Neural progenitor cell (in vitro differentiated cells): ENCODE measurements at regions not wholly inside any gene's neighbourhood (a gene's known extent, or its start where the extent isn't known, plus 50 kb on each side); places are given as distances from the start of the nearest gene placed in this dataset.

Experiments
- DNase-seq: peaks from one replicate; pipeline ENCODE4 v3.0.0-alpha.2; 2016; ENCODE audit warnings: low spot score
- H2AFZ ChIP-seq: fragments of 200-600 bp; sonication (generic); replicated peaks from 2 replicates; pipeline ENCODE4 v1.6.1; 2016; ENCODE audit warnings: antibody characterized with exemption
- H3F3A ChIP-seq: fragments of 200-600 bp; sonication (generic); 2 replicates; pipeline ENCODE4 v1.6.1; 2016; ENCODE audit warnings: antibody characterized with exemption, low read depth
- H3K27ac ChIP-seq: fragments of 200-600 bp; sonication (generic); 2 replicates; pipeline ENCODE4 v1.5.1; 2016; ENCODE audit warnings: mild to moderate bottlenecking
- H3K27me3 ChIP-seq: fragments of 200-600 bp; sonication (generic); 2 replicates; pipeline ENCODE4 v1.6.1; 2016; ENCODE audit warnings: mild to moderate bottlenecking, moderate library complexity
- H3K36me3 ChIP-seq: fragments of 200-600 bp; sonication (generic); 2 replicates; pipeline ENCODE4 v1.5.1; 2016
- H3K4me1 ChIP-seq: fragments of 200-600 bp; sonication (generic); 2 replicates; pipeline ENCODE4 v1.6.1; 2016; ENCODE audit warnings: mixed run types
- H3K4me2 ChIP-seq: fragments of 200-600 bp; sonication (generic); 2 replicates; pipeline ENCODE4 v1.6.1; 2016
- H3K4me3 ChIP-seq: fragments of 200-600 bp; sonication (generic); 2 replicates; pipeline ENCODE4 v1.5.1; 2016
- H3K79me2 ChIP-seq: fragments of 200-600 bp; sonication (generic); 2 replicates; pipeline ENCODE4 v1.6.1; 2016; ENCODE audit warnings: low read depth
- H3K9ac ChIP-seq: fragments of 200-600 bp; sonication (generic); 2 replicates; pipeline ENCODE4 v1.6.1; 2016
- H3K9me3 ChIP-seq: fragments of 200-600 bp; sonication (generic); 2 replicates; pipeline ENCODE4 v1.5.1; 2016; ENCODE audit warnings: low read depth
- H4K20me1 ChIP-seq: fragments of 200-600 bp; sonication (generic); 2 replicates; pipeline ENCODE4 v1.6.1; 2016; ENCODE audit warnings: low read depth
- H3K27ac Mint-ChIP-seq: 3 replicates; pipeline ENCODE4 v1.8.0; 2021; ENCODE audit warnings: mixed read lengths
- H3K27me3 Mint-ChIP-seq: 2 replicates; pipeline ENCODE4 v1.8.0; 2022; ENCODE audit warnings: low read depth, mild to moderate bottlenecking, inconsistent platforms, moderate library complexity, mixed read lengths; ENCODE audit not compliant: insufficient read depth
- H3K36me3 Mint-ChIP-seq: 3 replicates; pipeline ENCODE4 v1.8.0; 2021; ENCODE audit warnings: mixed read lengths
- H3K4me1 Mint-ChIP-seq: 3 replicates; pipeline ENCODE4 v1.8.0; 2021; ENCODE audit warnings: mixed read lengths
- H3K4me3 Mint-ChIP-seq: 3 replicates; pipeline ENCODE4 v1.8.0; 2021; ENCODE audit warnings: mild to moderate bottlenecking, moderate library complexity, mixed read lengths
- H3K9me3 Mint-ChIP-seq: 3 replicates; pipeline ENCODE4 v1.8.0; 2020; ENCODE audit warnings: mixed read lengths
- EZH2 ChIP-seq: fragments of 200-600 bp; sonication (generic); IDR thresholded peaks from 2 replicates; pipeline ENCODE4 v1.6.1; 2017; ENCODE audit warnings: antibody characterized with exemption, mild to moderate bottlenecking, moderate library complexity
- EZH2phosphoT487 ChIP-seq: fragments of 200-600 bp; sonication (generic); IDR thresholded peaks from 2 replicates; pipeline ENCODE4 v1.6.1; 2017; ENCODE audit warnings: antibody characterized with exemption
- TF ChIP-seq, protein P1 (sequence below): fragments of 200-600 bp; sonication (generic); IDR thresholded peaks from 2 replicates; pipeline ENCODE4 v1.5.1; 2017; ENCODE audit warnings: antibody characterized with exemption, mild to moderate bottlenecking

DNA sequence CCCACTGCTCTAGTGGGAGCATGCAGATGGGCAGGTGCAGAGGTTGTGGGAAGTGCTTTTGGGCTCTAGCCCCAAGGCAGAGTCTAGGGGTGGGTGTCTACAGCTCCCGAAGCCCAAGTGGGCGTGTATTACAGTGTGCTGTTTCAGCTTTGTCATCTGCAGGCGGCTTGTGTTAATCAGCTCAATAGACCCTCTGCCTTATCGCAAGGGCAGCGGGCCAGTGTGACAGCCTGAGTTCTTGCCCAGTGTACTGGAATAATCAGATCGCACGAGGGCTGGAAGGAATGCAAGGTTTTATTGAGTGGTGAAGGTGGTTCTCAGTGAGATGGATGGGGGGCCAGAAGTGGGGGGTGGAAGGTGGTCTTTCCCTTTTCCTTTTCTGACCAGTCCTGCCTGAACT is 529.4 kb upstream of the AMOT start:
- H3K27me3 ChIP-seq: no peaks in the 10 kb centered on the region
- no peak overlapping the region for H3K4me3 Mint-ChIP-seq
- no peak overlapping the region for H2AFZ ChIP-seq
- H3F3A ChIP-seq: peaks cover 16% of the 10 kb centered on the region
- no peaks in the 10 kb centered on the region for H3K79me2 ChIP-seq
- H3K4me2 ChIP-seq: peak overlapping the region; percentile 66
- no peaks in the 10 kb centered on the region for H4K20me1 ChIP-seq
- peak overlapping the region; percentile 3 for H3K27ac Mint-ChIP-seq
- H3K36me3 ChIP-seq: no peaks in the 10 kb centered on the region
- H3K9me3 ChIP-seq: no peaks in the 10 kb centered on the region
- TF ChIP-seq EZH2phosphoT487 (no peak), EZH2 (no peak)
- TF ChIP-seq, protein P1, sequence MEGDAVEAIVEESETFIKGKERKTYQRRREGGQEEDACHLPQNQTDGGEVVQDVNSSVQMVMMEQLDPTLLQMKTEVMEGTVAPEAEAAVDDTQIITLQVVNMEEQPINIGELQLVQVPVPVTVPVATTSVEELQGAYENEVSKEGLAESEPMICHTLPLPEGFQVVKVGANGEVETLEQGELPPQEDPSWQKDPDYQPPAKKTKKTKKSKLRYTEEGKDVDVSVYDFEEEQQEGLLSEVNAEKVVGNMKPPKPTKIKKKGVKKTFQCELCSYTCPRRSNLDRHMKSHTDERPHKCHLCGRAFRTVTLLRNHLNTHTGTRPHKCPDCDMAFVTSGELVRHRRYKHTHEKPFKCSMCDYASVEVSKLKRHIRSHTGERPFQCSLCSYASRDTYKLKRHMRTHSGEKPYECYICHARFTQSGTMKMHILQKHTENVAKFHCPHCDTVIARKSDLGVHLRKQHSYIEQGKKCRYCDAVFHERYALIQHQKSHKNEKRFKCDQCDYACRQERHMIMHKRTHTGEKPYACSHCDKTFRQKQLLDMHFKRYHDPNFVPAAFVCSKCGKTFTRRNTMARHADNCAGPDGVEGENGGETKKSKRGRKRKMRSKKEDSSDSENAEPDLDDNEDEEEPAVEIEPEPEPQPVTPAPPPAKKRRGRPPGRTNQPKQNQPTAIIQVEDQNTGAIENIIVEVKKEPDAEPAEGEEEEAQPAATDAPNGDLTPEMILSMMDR: no peak
- no peaks in the 10 kb centered on the region for H3K9me3 Mint-ChIP-seq
- no peak overlapping the region for H3K9ac ChIP-seq
- H3K36me3 Mint-ChIP-seq: no peaks in the 10 kb centered on the region
- peaks cover 23% of the 10 kb centered on the region for H3K4me1 ChIP-seq
- peaks cover 15% of the 10 kb centered on the region for H3K4me1 Mint-ChIP-seq
- peak overlapping the region; percentile 54 for H3K27ac ChIP-seq
- DNase-seq: peak; percentile 89
- peak overlapping the region; percentile 29 for H3K4me3 ChIP-seq
- no peaks in the 10 kb centered on the region for H3K27me3 Mint-ChIP-seq

GRCh38 chrX:113369056-113369455 is 528.4 kb upstream of the AMOT start:
- Histone ChIP-seq H3F3A (peaks cover 16% of the 10 kb centered on the region), H3K9me3 (no peaks in the 10 kb centered on the region), H3K4me3 (no peak overlapping the region), H3K79me2 (no peaks in the 10 kb centered on the region), H3K36me3 (no peaks in the 10 kb centered on the region), H2AFZ (no peak overlapping the region), H3K9ac (no peak overlapping the region), H4K20me1 (no peaks in the 10 kb centered on the region), H3K4me2 (peak overlapping the region; percentile 66), H3K27ac (peak overlapping the region; percentile 36), H3K4me1 (peaks cover 23% of the 10 kb centered on the region), H3K27me3 (no peaks in the 10 kb centered on the region)
- H3K36me3 Mint-ChIP-seq: no peaks in the 10 kb centered on the region
- H3K9me3 Mint-ChIP-seq: no peaks in the 10 kb centered on the region
- TF ChIP-seq EZH2phosphoT487 (no peak), EZH2 (no peak)
- TF ChIP-seq, protein P1: no peak
- H3K27me3 Mint-ChIP-seq: no peaks in the 10 kb centered on the region
- H3K4me3 Mint-ChIP-seq: no peak overlapping the region
- DNase-seq: peak; percentile 65
- H3K4me1 Mint-ChIP-seq: peaks cover 15% of the 10 kb centered on the region
- H3K27ac Mint-ChIP-seq: no peak overlapping the region

DNA sequence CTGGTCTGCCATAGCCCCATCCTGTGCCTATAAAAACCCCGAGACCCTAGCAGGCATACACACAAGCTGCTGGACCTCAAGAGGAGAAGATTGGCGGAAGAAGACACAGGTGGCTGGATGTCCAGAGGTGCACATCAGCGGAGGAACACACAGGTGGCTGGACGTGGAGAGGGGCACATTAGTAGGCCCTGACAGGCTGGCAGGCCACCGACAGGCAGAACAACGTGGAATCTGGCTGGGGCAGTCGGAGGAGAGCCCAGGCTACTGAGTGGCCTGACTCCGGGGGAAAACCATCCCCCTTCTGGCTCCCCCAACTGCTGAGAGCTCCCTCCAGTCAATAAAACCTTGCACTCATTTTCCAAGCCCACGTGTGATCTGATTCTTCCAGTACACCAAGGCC is 512.5 kb upstream of the AMOT start:
- Mint-ChIP-seq H3K27me3 (no peaks in the 10 kb centered on the region), H3K36me3 (no peaks in the 10 kb centered on the region), H3K4me1 (no peaks in the 10 kb centered on the region), H3K4me3 (no peak overlapping the region), H3K27ac (no peak overlapping the region), H3K9me3 (no peaks in the 10 kb centered on the region)
- Histone ChIP-seq H4K20me1 (no peaks in the 10 kb centered on the region), H3K9ac (no peak overlapping the region), H2AFZ (no peak overlapping the region), H3K36me3 (no peaks in the 10 kb centered on the region), H3F3A (no peaks in the 10 kb centered on the region), H3K27ac (no peak overlapping the region), H3K4me2 (no peak overlapping the region), H3K9me3 (no peaks in the 10 kb centered on the region), H3K4me3 (no peak overlapping the region), H3K27me3 (no peaks in the 10 kb centered on the region), H3K4me1 (no peaks in the 10 kb centered on the region), H3K79me2 (no peaks in the 10 kb centered on the region)
- no peak for DNase-seq
- TF ChIP-seq EZH2: no peak
- TF ChIP-seq, protein P1: no peak
- no peak for TF ChIP-seq EZH2phosphoT487

GRCh38 chrX:113330416-113330815 is 489.8 kb upstream of the AMOT start:
- Histone ChIP-seq H3K4me2 (no peak overlapping the region), H4K20me1 (no peaks in the 10 kb centered on the region), H3F3A (no peaks in the 10 kb centered on the region), H2AFZ (no peak overlapping the region), H3K4me1 (no peaks in the 10 kb centered on the region), H3K79me2 (no peaks in the 10 kb centered on the region), H3K27me3 (no peaks in the 10 kb centered on the region), H3K9ac (no peak overlapping the region), H3K4me3 (no peak overlapping the region), H3K27ac (no peak overlapping the region), H3K9me3 (no peaks in the 10 kb centered on the region), H3K36me3 (no peaks in the 10 kb centered on the region)
- Mint-ChIP-seq H3K4me1 (no peaks in the 10 kb centered on the region), H3K4me3 (no peak overlapping the region), H3K36me3 (no peaks in the 10 kb centered on the region), H3K27me3 (no peaks in the 10 kb centered on the region), H3K27ac (no peak overlapping the region), H3K9me3 (no peaks in the 10 kb centered on the region)
- TF ChIP-seq, protein P1: no peak
- TF ChIP-seq EZH2phosphoT487 (no peak), EZH2 (no peak)
- no peak for DNase-seq
